ENCODE measurements at regions not wholly inside any gene's neighbourhood (a gene's known extent, or its start where the extent isn't known, plus 50 kb on each side); places are given as distances from the start of the nearest gene placed in this dataset.
A peak's percentile ranks its signal among the peaks of the same experiment; 100 is the strongest.

GRCh38 chr10:4028854-4029583, 244.0 kb upstream of the KLF6 start:
- no peak for DNase-seq (ENCODE audit: low spot score)
- Histone ChIP-seq H3K4me3 (no peak overlapping the region), H3K4me1 (ENCODE audit: insufficient read depth) (no peaks in the 10 kb centered on the region), H3K27ac (peak overlapping the region; percentile 37), H3K9me2 (replicated peaks; ENCODE audit: insufficient read depth) (no peaks in the 10 kb centered on the region), H3K4me2 (no peak overlapping the region), H3K79me2 (no peaks in the 10 kb centered on the region), H3K9me3 (ENCODE audit: low read depth) (no peaks in the 10 kb centered on the region), H2AFZ (no peak overlapping the region), H3K36me3 (replicated peaks; ENCODE audit: insufficient read depth, low read depth) (no peaks in the 10 kb centered on the region), H3K27me3 (no peaks in the 10 kb centered on the region), H4K20me1 (ENCODE audit: insufficient read depth, poor library complexity, severe bottlenecking) (no peaks in the 10 kb centered on the region)
- 90% methylated on average over 6 of the region's 6 CpGs for WGBS (ENCODE audit: low lambda C conversion rate, missing lambda C conversion rate)
- TF ChIP-seq EZH2phosphoT487 (IDR thresholded peaks at IDR 0.05; ENCODE audit: low read depth, severe bottlenecking, unreplicated experiment), result no peak
- no peak for TF ChIP-seq CTCF (IDR thresholded peaks at IDR 0.05; ENCODE audit: poor library complexity)
- no peak for TF ChIP-seq EZH2 (IDR thresholded peaks at IDR 0.05; ENCODE audit: borderline replicate concordance)

- 66% methylated on average over 5 of the region's 5 CpGs for WGBS (ENCODE audit: low lambda C conversion rate, missing lambda C conversion rate)
- H3K4me3 ChIP-seq, result no peak overlapping the region
- H3K27ac ChIP-seq, result no peak overlapping the region
- H3K9me3 ChIP-seq (ENCODE audit: low read depth), result no peaks in the 10 kb centered on the region
- H4K20me1 ChIP-seq (ENCODE audit: insufficient read depth, poor library complexity, severe bottlenecking), result no peaks in the 10 kb centered on the region
- H2AFZ ChIP-seq, result no peak overlapping the region
- no peaks in the 10 kb centered on the region for H3K79me2 ChIP-seq
- TF ChIP-seq CTCF (IDR thresholded peaks at IDR 0.05; ENCODE audit: poor library complexity), result no peak
- TF ChIP-seq EZH2 (IDR thresholded peaks at IDR 0.05; ENCODE audit: borderline replicate concordance), result no peak
- no peak for TF ChIP-seq EZH2phosphoT487 (IDR thresholded peaks at IDR 0.05; ENCODE audit: low read depth, severe bottlenecking, unreplicated experiment)
- H3K27me3 ChIP-seq, result no peaks in the 10 kb centered on the region
- no peaks in the 10 kb centered on the region for H3K9me2 ChIP-seq (replicated peaks; ENCODE audit: insufficient read depth)
- no peak overlapping the region for H3K4me2 ChIP-seq
- H3K36me3 ChIP-seq (replicated peaks; ENCODE audit: insufficient read depth, low read depth), result no peaks in the 10 kb centered on the region
- DNase-seq (ENCODE audit: low spot score), result no peak
- H3K4me1 ChIP-seq (ENCODE audit: insufficient read depth), result no peaks in the 10 kb centered on the region
Measured at GRCh38 chr10:4028027-4028471, 243.0 kb upstream of the KLF6 start.

GRCh38 chr10:4025339-4025738, 240.3 kb upstream of the KLF6 start:
- WGBS (ENCODE audit: low lambda C conversion rate, missing lambda C conversion rate), result 65% methylated on average over 4 of the region's 4 CpGs
- Histone ChIP-seq H4K20me1 (ENCODE audit: insufficient read depth, poor library complexity, severe bottlenecking) (no peaks in the 10 kb centered on the region), H3K27me3 (no peaks in the 10 kb centered on the region), H3K79me2 (no peaks in the 10 kb centered on the region), H3K9me2 (replicated peaks; ENCODE audit: insufficient read depth) (no peaks in the 10 kb centered on the region), H3K4me1 (ENCODE audit: insufficient read depth) (no peaks in the 10 kb centered on the region), H3K4me3 (no peak overlapping the region), H2AFZ (no peak overlapping the region), H3K36me3 (replicated peaks; ENCODE audit: insufficient read depth, low read depth) (no peaks in the 10 kb centered on the region), H3K9me3 (ENCODE audit: low read depth) (no peaks in the 10 kb centered on the region), H3K27ac (no peak overlapping the region), H3K4me2 (no peak overlapping the region)
- TF ChIP-seq EZH2phosphoT487 (IDR thresholded peaks at IDR 0.05; ENCODE audit: low read depth, severe bottlenecking, unreplicated experiment), result no peak
- no peak for TF ChIP-seq CTCF (IDR thresholded peaks at IDR 0.05; ENCODE audit: poor library complexity)
- TF ChIP-seq EZH2 (IDR thresholded peaks at IDR 0.05; ENCODE audit: borderline replicate concordance), result no peak
- no peak for DNase-seq (ENCODE audit: low spot score)
